WTC11 (cell line): ENCODE measurements at regions not wholly inside any gene's neighbourhood (a gene's known extent, or its start where the extent isn't known, plus 50 kb on each side); places are given as distances from the start of the nearest gene placed in this dataset.

Experiments used
- ERG ChIP-seq: fragments of 250-450 bp; sonication (Bioruptor Pico); IDR thresholded peaks from 2 replicates; pipeline ENCODE4 v1.8.0; 2021; ENCODE audit warnings: mild to moderate bottlenecking
- PRDM15 ChIP-seq: sonication (generic); formaldehyde crosslinking; IDR thresholded peaks from 2 replicates; pipeline ENCODE4 v1.8.0; 2022; ENCODE audit warnings: missing genetic modification reagents
- ZNF232 ChIP-seq: sonication (generic); formaldehyde crosslinking; IDR thresholded peaks from 2 replicates; pipeline ENCODE4 v1.8.0; 2022; ENCODE audit warnings: mild to moderate bottlenecking, missing genetic modification reagents
- TF ChIP-seq, protein P1 (sequence below): fragments of 200-600 bp; IDR thresholded peaks from 2 replicates; pipeline ENCODE4 v1.8.0; 2022; ENCODE audit warnings: antibody characterized with exemption
- TF ChIP-seq, protein P2 (sequence below): sonication (generic); formaldehyde crosslinking; conservative IDR thresholded peaks from 2 replicates; pipeline ENCODE4 v1.8.1; 2022; ENCODE audit warnings: mild to moderate bottlenecking, missing genetic modification reagents

DNA sequence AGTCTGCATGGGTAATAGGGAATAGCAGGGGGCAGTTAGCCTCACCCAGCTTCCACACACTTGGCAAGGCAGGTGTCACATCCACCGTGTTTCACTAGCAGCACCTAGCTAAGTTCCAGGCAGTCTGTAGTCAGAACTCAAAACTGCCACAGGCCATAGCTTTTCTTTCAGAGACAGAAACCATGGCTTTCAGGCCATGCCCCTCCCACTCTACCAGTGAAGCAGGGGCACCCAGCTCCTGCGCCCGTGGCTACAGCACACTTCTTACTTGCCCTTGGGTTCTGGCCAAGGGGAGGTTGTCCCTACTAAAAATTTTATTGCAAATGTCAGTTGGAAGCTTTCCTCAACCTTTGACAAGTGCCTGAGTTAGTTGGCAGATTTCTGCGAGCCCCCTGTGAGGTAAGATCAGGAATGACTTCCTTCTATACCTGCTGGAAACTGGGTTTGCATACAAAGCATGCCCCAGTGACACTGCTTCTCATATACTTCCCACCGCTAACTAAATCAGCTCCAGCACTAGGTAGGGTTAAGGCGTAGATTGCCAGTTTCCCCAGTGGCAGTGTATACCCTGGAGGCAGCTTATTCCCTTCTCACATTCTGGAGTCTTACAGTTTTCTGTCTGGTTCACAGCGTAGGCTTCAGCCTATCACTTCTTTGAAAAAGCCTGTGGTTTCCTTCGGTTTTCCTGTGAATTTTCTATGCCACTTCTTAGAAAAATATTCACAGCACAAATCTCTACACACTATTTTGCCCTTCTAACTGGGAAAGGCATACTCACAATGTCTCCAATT is 139.0 kb upstream of the LUZP2 start:
- TF ChIP-seq ZNF232 (CRISPR knock-in tag) (no peak), PRDM15 (CRISPR knock-in tag) (no peak), ERG (CRISPR knock-in tag) (no peak)
- TF ChIP-seq, protein P1, sequence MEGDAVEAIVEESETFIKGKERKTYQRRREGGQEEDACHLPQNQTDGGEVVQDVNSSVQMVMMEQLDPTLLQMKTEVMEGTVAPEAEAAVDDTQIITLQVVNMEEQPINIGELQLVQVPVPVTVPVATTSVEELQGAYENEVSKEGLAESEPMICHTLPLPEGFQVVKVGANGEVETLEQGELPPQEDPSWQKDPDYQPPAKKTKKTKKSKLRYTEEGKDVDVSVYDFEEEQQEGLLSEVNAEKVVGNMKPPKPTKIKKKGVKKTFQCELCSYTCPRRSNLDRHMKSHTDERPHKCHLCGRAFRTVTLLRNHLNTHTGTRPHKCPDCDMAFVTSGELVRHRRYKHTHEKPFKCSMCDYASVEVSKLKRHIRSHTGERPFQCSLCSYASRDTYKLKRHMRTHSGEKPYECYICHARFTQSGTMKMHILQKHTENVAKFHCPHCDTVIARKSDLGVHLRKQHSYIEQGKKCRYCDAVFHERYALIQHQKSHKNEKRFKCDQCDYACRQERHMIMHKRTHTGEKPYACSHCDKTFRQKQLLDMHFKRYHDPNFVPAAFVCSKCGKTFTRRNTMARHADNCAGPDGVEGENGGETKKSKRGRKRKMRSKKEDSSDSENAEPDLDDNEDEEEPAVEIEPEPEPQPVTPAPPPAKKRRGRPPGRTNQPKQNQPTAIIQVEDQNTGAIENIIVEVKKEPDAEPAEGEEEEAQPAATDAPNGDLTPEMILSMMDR, result no peak
- TF ChIP-seq, protein P2, sequence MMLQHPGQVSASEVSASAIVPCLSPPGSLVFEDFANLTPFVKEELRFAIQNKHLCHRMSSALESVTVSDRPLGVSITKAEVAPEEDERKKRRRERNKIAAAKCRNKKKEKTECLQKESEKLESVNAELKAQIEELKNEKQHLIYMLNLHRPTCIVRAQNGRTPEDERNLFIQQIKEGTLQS, result no peak
